Right lobe of liver (tissue), 4 donors: ENCODE measurements at regions not wholly inside any gene's neighbourhood (a gene's known extent, or its start where the extent isn't known, plus 50 kb on each side); places are given as distances from the start of the nearest gene placed in this dataset.

ENCODE experiments used
- POLR2A ChIP-seq: fragments of 450-650 bp; IDR thresholded peaks from one replicate; pipeline ENCODE4 v1.6.1; 2017; ENCODE audit warnings: antibody characterized with exemption, mild to moderate bottlenecking
- TF ChIP-seq, protein P1 (sequence below), 4 donors: fragments of 200-600 bp in 3 of 4; fragments of 450-650 bp in 1 of 4; IDR thresholded peaks; one replicate each; pipeline versions ENCODE4 v1.5.1 to v1.8.0; 2016 to 2022; ENCODE audit warnings: antibody characterized with exemption in 4 of 4, mild to moderate bottlenecking in 2 of 4
- donor health status: DM: no; HTN: no; CAD: no.
- donor health status: DM: no; HTN: no; CAD: no.
- donor health status: DM: no; HTN: yes; CAD: no.

- TF ChIP-seq POLR2A = no peak
- TF ChIP-seq, protein P1, sequence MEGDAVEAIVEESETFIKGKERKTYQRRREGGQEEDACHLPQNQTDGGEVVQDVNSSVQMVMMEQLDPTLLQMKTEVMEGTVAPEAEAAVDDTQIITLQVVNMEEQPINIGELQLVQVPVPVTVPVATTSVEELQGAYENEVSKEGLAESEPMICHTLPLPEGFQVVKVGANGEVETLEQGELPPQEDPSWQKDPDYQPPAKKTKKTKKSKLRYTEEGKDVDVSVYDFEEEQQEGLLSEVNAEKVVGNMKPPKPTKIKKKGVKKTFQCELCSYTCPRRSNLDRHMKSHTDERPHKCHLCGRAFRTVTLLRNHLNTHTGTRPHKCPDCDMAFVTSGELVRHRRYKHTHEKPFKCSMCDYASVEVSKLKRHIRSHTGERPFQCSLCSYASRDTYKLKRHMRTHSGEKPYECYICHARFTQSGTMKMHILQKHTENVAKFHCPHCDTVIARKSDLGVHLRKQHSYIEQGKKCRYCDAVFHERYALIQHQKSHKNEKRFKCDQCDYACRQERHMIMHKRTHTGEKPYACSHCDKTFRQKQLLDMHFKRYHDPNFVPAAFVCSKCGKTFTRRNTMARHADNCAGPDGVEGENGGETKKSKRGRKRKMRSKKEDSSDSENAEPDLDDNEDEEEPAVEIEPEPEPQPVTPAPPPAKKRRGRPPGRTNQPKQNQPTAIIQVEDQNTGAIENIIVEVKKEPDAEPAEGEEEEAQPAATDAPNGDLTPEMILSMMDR (IDR thresholded peaks at IDR 0.05) = no peak
These were observed 89.6 kb upstream of the ARPP21 start for GRCh38 chr3:35549690-35550089.
